HFF-Myc (cell line): ENCODE measurements at regions not wholly inside any gene's neighbourhood (a gene's known extent, or its start where the extent isn't known, plus 50 kb on each side); places are given as distances from the start of the nearest gene placed in this dataset.

Experiments
- DNase-seq: peaks from one replicate; pipeline ENCODE4 v3.0.0-alpha.2; 2011; ENCODE audit warnings: low read depth; ENCODE audit errors: extremely low read depth
- H3K4me3 ChIP-seq: replicated peaks from 2 replicates; pipeline ENCODE4 v1.5.1; 2011; ENCODE audit warnings: low read depth, mild to moderate bottlenecking, control low read depth, low read length
- TF ChIP-seq, protein P1 (sequence below): IDR thresholded peaks from 2 replicates; pipeline ENCODE4 v1.5.1; 2012; ENCODE audit warnings: mild to moderate bottlenecking, low read depth, low read length, control low read depth; ENCODE audit errors: missing control alignments

GRCh38 chr4:136748165-136748564 lies 784.1 kb downstream of the PCDH18 start:
- DNase-seq = no peak
- no peak overlapping the region for H3K4me3 ChIP-seq
- TF ChIP-seq, protein P1, sequence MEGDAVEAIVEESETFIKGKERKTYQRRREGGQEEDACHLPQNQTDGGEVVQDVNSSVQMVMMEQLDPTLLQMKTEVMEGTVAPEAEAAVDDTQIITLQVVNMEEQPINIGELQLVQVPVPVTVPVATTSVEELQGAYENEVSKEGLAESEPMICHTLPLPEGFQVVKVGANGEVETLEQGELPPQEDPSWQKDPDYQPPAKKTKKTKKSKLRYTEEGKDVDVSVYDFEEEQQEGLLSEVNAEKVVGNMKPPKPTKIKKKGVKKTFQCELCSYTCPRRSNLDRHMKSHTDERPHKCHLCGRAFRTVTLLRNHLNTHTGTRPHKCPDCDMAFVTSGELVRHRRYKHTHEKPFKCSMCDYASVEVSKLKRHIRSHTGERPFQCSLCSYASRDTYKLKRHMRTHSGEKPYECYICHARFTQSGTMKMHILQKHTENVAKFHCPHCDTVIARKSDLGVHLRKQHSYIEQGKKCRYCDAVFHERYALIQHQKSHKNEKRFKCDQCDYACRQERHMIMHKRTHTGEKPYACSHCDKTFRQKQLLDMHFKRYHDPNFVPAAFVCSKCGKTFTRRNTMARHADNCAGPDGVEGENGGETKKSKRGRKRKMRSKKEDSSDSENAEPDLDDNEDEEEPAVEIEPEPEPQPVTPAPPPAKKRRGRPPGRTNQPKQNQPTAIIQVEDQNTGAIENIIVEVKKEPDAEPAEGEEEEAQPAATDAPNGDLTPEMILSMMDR = no peak

- TF ChIP-seq, protein P1 = no peak
- no peak for DNase-seq
- no peak overlapping the region for H3K4me3 ChIP-seq
These were observed 789.1 kb downstream of the PCDH18 start for GRCh38 chr4:136743238-136743637.

DNA sequence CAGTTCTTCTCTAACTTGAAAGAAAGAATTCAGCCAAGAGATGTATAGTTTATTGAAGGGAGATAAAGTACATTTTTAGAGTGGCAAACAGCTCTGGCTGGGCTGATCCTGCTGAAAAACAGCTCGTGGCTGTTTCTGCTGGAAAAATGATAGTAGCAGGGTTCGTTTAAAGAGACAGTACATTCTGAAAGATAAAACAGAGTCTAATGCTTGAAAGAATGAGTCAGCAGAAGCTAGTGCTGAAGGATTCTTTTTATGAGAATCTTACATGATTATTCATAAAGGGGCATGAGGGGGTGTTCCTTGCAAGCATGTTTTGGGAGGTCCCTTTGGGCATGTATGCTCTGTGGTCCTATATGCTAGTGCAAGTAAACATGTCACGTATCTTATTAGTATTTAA lies 790.0 kb downstream of the PCDH18 start:
- H3K4me3 ChIP-seq = no peak overlapping the region
- TF ChIP-seq, protein P1 = no peak
- DNase-seq = no peak

DNA sequence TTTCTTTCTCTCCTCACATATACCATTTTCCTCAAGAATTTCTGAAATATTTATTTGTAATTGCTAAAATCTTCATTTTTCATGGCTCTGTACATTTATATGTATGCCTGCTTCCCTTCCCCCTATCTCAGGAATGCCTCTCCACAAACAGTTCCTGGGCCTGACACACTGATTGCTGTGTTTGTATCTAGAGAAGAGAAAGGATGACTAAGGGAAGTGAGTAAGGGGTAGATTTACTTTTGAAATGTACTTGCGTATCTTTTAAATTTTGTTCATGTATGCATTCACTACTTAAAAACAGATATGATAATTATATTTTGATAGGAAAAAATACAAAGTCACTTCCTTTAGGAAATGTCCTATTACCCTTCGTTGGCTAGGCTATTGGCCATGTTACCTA lies 790.8 kb downstream of the PCDH18 start:
- no peak for DNase-seq
- TF ChIP-seq, protein P1 = no peak
- no peak overlapping the region for H3K4me3 ChIP-seq

DNA sequence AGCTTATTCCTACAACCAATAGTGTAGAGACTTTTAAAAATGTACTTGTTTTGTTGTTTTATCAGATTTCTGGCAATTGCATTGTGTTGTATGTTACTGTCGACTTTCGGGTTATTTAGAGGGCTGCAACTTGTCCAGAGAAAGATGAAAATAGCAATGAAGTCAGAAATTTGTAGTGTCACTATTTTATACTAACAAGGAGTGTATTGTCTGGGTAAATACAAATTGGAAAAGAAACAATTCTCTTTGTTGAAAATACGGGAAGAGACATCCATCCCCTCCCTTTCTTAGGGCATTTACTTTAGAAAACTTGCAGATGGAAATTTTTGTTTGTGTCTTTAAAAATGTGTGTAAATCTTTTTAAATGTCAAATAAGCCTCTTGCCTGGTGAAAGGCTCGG lies 792.0 kb downstream of the PCDH18 start:
- no peak overlapping the region for H3K4me3 ChIP-seq
- TF ChIP-seq, protein P1 = no peak
- no peak for DNase-seq

DNA sequence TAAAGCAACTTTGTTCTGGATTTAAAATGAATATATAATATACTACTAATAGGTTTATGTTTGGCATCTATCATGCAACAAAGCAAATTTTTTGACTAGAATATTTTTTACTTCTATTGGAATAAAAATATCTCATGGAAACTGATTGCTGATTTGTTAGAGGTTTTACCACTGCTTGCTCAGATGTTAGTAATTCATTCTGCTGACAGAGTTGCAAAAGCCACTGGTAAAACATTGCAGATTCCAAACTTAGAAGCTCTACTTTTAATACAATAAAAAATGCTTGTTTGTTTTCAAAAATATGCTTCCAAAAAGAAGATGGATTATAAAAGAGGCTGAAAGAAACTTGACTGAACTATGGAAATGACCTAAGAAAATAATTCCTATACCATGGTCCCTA lies 795.2 kb downstream of the PCDH18 start:
- TF ChIP-seq, protein P1 = no peak
- DNase-seq = no peak
- H3K4me3 ChIP-seq = no peak overlapping the region

- TF ChIP-seq, protein P1 = no peak
- no peak overlapping the region for H3K4me3 ChIP-seq
These were observed 801.3 kb downstream of the PCDH18 start for GRCh38 chr4:136731025-136731424.

More at GRCh38 chr4:136731025-136731424, 801.3 kb downstream of the PCDH18 start:
- DNase-seq = no peak
